ENCODE measurements at regions not wholly inside any gene's neighbourhood (a gene's known extent, or its start where the extent isn't known, plus 50 kb on each side); places are given as distances from the start of the nearest gene placed in this dataset.

- H3K4me1 ChIP-seq (ENCODE audit: control insufficient read depth in 2 of 2, insufficient read depth in 2 of 2, low read length in 2 of 2), result no peaks in the 10 kb centered on the region
- ChIA-PET CTCF (no interaction called here), POLR2A (no interaction called here)
- H3K9me3 ChIP-seq (ENCODE audit: control extremely low read depth in 1 of 3, control insufficient read depth in 2 of 3, insufficient read depth in 1 of 3, low read length in 2 of 3), result peaks cover 0 to 6% (median 1%) of the 10 kb centered on the region in 3 donors
- Mint-ChIP-seq H3K4me3 (no peak overlapping the region), H3K4me1 (no peaks in the 10 kb centered on the region), H3K9me3 (ENCODE audit: insufficient read depth) (peaks cover 6% of the 10 kb centered on the region), H3K27me3 (peaks cover 19% of the 10 kb centered on the region), H3K27ac (no peak overlapping the region)
- no peak for TF ChIP-seq CTCF (IDR thresholded peaks at IDR 0.05)
- H4K20me1 ChIP-seq (ENCODE audit: control insufficient read depth, insufficient read depth, low read length, poor library complexity, severe bottlenecking), result no peaks in the 10 kb centered on the region
- ATAC-seq (ENCODE audit: low read depth), result no peak
- 87% methylated on average over 4 of the region's 6 CpGs for WGBS (ENCODE audit: insufficient coverage)
- no peak overlapping the region for H3K27ac ChIP-seq (ENCODE audit: low read length in 2 of 2)
- H3K9ac ChIP-seq (ENCODE audit: low read length), result no peak overlapping the region
- DNase-seq, result no peak
- no peak overlapping the region for H2AFZ ChIP-seq (ENCODE audit: insufficient read depth, low read depth, low read length, poor library complexity, severe bottlenecking)
- H3K4me3 ChIP-seq (ENCODE audit: control extremely low read depth in 1 of 5, extremely low read depth in 1 of 5, insufficient read depth in 1 of 5, low read depth in 2 of 5, low read length in 4 of 5), result no peak overlapping the region
- H3K4me2 ChIP-seq (replicated peaks; ENCODE audit: low read depth, low read length, poor library complexity, severe bottlenecking), result no peak overlapping the region
- intact Hi-C loops (cut with micrococcal nuclease), result no loop called here
- no peaks in the 10 kb centered on the region for H3K79me2 ChIP-seq (ENCODE audit: control insufficient read depth, insufficient read depth, low read length)
- peaks cover 0 to 2% (median 0%) of the 10 kb centered on the region in 4 experiments for H3K27me3 ChIP-seq (replicated peaks in 1 of 4; ENCODE audit: control extremely low read depth in 1 of 4, control insufficient read depth in 3 of 4, insufficient read depth in 4 of 4, low read length in 3 of 4)
- no peaks in the 10 kb centered on the region for H3K36me3 ChIP-seq (replicated peaks in 1 of 2; ENCODE audit: control extremely low read depth in 1 of 2, control insufficient read depth in 1 of 2, extremely low read depth in 1 of 2, insufficient read depth in 2 of 2, low read length in 1 of 2)
Observed at GRCh38 chr10:70976063-70976695, 87.8 kb upstream of the PCBD1 start.

GRCh38 chr10:70977625-70978024, 89.3 kb upstream of the PCBD1 start:
- no peak overlapping the region for H3K27ac ChIP-seq (ENCODE audit: low read length in 2 of 2)
- ChIA-PET CTCF (no interaction called here), POLR2A (no interaction called here)
- 86% methylated on average over 10 of the region's 11 CpGs for WGBS (ENCODE audit: insufficient coverage)
- no peak overlapping the region for H3K4me3 Mint-ChIP-seq
- H3K27me3 ChIP-seq (replicated peaks in 1 of 4; ENCODE audit: control extremely low read depth in 1 of 4, control insufficient read depth in 3 of 4, insufficient read depth in 4 of 4, low read length in 3 of 4), result peaks cover 0 to 2% (median 0%) of the 10 kb centered on the region in 4 experiments
- no peak for TF ChIP-seq CTCF (IDR thresholded peaks at IDR 0.05)
- no peak for TF ChIP-seq EZH2 (IDR thresholded peaks at IDR 0.05; ENCODE audit: borderline replicate concordance, insufficient read depth, low read depth, low read length, poor library complexity, severe bottlenecking)
- DNase-seq (no peak), ATAC-seq (ENCODE audit: low read depth) (no peak)
- no peaks in the 10 kb centered on the region for H4K20me1 ChIP-seq (ENCODE audit: control insufficient read depth, insufficient read depth, low read length, poor library complexity, severe bottlenecking)
- no peak overlapping the region for H2AFZ ChIP-seq (ENCODE audit: insufficient read depth, low read depth, low read length, poor library complexity, severe bottlenecking)
- no peak overlapping the region for H3K27ac Mint-ChIP-seq
- no peaks in the 10 kb centered on the region for H3K36me3 ChIP-seq (replicated peaks in 1 of 2; ENCODE audit: control extremely low read depth in 1 of 2, control insufficient read depth in 1 of 2, extremely low read depth in 1 of 2, insufficient read depth in 2 of 2, low read length in 1 of 2)
- H3K9me3 ChIP-seq (ENCODE audit: control extremely low read depth in 1 of 3, control insufficient read depth in 2 of 3, insufficient read depth in 1 of 3, low read length in 2 of 3), result no peaks in the 10 kb centered on the region
- H3K9ac ChIP-seq (ENCODE audit: low read length), result no peak overlapping the region
- H3K4me1 ChIP-seq (ENCODE audit: control insufficient read depth in 2 of 2, insufficient read depth in 2 of 2, low read length in 2 of 2), result peaks cover 2 to 7% of the 10 kb centered on the region in 2 donors
- H3K27me3 Mint-ChIP-seq, result peaks cover 19% of the 10 kb centered on the region
- peaks cover 5% of the 10 kb centered on the region for H3K9me3 Mint-ChIP-seq (ENCODE audit: insufficient read depth)
- H3K79me2 ChIP-seq (ENCODE audit: control insufficient read depth, insufficient read depth, low read length), result no peaks in the 10 kb centered on the region
- intact Hi-C loops (cut with micrococcal nuclease), result no loop called here
- no peak overlapping the region for H3K4me2 ChIP-seq (replicated peaks; ENCODE audit: low read depth, low read length, poor library complexity, severe bottlenecking)
- peaks cover 6% of the 10 kb centered on the region for H3K4me1 Mint-ChIP-seq
- no peak overlapping the region for H3K4me3 ChIP-seq (ENCODE audit: control extremely low read depth in 1 of 5, extremely low read depth in 1 of 5, insufficient read depth in 1 of 5, low read depth in 2 of 5, low read length in 4 of 5)
